NCI-H524 treated with DMSO at 0.1 percent for 48 hours (cell line): ENCODE measurements at regions not wholly inside any gene's neighbourhood (a gene's known extent, or its start where the extent isn't known, plus 50 kb on each side); places are given as distances from the start of the nearest gene placed in this dataset.

ENCODE experiments used
- DNase-seq: peaks from one replicate; lab custom pipeline; 2025; lab: John Stamatoyannopoulos, UW

- no peak for DNase-seq
Measured at GRCh38 chr6:126747728-126748540, 370.5 kb upstream of the RSPO3 start.

DNA sequence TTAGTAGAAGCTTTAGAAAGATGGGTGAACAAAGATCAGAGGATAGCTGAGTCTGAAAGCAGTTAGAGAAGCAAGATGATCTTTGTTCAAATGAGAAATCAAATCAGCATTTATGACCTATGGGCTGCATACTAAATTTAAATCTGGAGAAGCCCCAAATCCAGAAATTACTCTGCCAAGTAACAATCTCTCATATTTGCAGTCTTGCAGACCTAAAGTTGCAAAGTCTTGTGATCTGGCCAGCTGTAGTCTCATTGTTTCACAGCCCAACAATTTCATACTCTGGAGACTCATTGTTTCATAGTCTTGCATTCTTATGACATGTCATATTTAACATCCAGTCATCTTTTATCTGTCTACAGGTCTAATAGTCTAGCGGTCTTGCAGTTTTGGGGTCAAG lies 364.9 kb upstream of the RSPO3 start:
- DNase-seq = no peak

DNA sequence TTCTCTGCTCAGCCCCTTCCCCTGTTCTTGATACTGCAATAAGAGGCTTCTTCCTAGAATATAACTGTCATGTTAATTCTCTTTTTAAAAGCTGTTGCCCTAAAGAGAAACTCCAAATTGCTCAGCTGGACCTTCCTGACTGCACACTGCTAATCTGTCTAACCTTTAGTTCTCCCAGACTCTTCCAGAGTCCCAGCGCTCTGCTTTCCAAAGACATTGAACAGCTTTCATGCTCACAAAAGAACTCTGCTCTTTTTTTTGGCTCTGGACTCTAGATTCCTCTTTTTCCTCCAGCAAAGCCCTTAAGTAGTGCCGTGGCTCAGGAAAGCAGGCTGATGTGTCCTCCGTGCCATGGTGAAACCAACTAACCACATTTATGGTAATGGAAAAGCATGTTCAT lies 356.6 kb upstream of the RSPO3 start:
- no peak for DNase-seq

DNA sequence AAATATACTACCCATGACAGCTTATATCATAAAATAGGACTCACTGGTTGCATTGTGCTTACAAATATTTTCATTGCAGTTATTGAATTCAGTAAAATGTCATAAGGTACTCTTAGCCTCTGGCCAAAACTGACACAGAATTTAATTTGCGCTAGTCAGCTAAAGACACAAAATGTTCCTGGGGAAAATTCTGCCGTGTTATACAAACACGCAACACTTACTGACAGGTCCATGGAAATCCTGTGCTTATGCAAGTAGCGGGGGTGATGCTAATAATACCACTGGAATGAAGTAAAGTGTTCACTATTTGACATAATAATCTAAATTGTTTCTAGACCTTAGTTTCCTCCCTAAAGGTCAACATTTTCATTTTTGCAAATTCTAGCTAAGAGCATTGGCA lies 354.4 kb upstream of the RSPO3 start:
- DNase-seq = no peak

DNA sequence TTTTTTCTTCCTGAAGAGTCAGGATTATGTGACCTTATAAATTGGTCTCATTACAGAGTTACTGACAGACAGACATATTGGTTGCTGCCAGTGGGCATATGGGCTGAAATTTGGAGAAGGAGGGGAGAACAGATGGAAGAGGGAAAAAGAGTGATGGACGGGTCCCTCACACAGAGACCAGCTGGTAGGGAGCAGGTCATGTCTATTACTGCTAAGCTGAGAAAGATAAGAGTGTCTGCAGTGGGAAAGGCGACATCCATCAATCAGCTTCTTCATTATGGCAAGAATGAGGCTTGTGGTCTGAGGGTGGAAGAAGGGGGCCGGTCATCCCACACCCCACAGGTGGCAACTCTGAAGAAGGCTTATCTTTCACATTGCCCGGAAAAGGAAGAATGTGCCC lies 353.8 kb upstream of the RSPO3 start:
- peak; percentile 97 for DNase-seq

DNA sequence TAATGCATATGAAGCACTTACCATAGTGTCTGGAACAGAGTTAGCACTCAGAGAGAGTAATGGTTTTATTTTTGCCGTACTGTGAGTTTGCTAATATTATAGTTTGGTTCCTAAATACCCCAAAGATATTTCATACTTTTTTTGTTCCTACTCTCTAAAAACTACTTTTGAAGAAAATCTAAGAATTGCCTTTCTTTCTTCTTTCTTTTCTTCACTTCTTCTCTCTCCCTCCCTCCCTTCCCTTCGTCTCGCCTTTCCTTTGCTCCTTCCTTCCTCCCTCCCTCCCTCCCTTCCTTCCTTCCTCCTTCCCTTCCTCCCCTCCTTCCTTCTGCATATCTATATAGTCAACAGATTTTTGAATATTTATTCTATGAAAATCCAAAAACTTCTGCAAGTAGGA lies 351.7 kb upstream of the RSPO3 start:
- DNase-seq = no peak

- no peak for DNase-seq
Measured at GRCh38 chr6:126767711-126768110, 350.8 kb upstream of the RSPO3 start.

- no peak for DNase-seq
Measured at GRCh38 chr6:126770176-126770575, 348.3 kb upstream of the RSPO3 start.

- DNase-seq = no peak
Measured at GRCh38 chr6:126773112-126773805, 345.2 kb upstream of the RSPO3 start.

GRCh38 chr6:126779331-126779730 lies 339.1 kb upstream of the RSPO3 start:
- DNase-seq = no peak

- DNase-seq = no peak
Measured at GRCh38 chr6:126781582-126781981, 336.9 kb upstream of the RSPO3 start.

GRCh38 chr6:126784161-126784790 lies 334.2 kb upstream of the RSPO3 start:
- no peak for DNase-seq

GRCh38 chr6:126786262-126786661 lies 332.2 kb upstream of the RSPO3 start:
- DNase-seq = no peak

DNA sequence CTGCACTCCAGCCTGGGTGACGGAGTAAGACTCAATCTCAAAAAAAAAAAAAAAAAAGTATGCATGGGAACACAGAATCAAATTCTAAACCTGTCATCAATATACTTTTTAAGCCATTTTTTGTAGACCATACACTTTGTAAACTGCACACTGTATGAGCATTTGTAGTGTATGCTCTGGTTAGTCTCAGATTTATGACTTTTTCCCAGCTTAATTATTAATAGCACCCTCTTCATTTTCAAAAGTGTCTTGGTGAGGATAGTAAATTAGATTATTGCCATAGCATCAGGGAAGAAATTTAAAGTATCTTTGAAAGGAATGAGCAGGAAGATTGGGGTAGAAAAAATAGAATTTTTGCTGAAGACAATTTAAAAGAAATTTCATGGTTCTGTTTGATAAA lies 330.8 kb upstream of the RSPO3 start:
- no peak for DNase-seq

- no peak for DNase-seq
Measured at GRCh38 chr6:126788861-126789365, 329.6 kb upstream of the RSPO3 start.

GRCh38 chr6:126792340-126793085 lies 326.0 kb upstream of the RSPO3 start:
- no peak for DNase-seq

GRCh38 chr6:126795161-126795560 lies 323.3 kb upstream of the RSPO3 start:
- no peak for DNase-seq

GRCh38 chr6:126797981-126798380 lies 320.5 kb upstream of the RSPO3 start:
- DNase-seq = no peak

DNA sequence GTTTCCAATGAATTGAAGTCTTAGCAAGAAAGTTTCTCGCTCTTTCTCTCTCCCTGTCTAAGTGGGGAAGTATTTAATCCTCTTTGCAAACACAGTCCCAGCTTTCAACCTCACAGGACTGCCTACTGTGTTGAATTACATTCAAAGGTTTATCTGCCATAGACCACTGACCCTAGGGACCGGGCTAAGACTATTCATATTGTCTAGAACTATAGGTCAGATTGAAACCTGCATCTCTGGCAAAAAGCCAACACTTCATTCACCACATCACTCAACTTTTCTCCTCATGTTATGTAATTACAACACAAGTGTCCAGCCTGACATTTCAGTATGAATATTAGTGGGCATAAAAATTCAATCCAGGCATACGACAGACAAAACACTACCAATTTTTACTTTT lies 314.7 kb upstream of the RSPO3 start:
- DNase-seq = no peak

GRCh38 chr6:126804332-126805064 lies 314.0 kb upstream of the RSPO3 start:
- no peak for DNase-seq

- DNase-seq = no peak
Measured at GRCh38 chr6:126805861-126806260, 312.6 kb upstream of the RSPO3 start.

DNA sequence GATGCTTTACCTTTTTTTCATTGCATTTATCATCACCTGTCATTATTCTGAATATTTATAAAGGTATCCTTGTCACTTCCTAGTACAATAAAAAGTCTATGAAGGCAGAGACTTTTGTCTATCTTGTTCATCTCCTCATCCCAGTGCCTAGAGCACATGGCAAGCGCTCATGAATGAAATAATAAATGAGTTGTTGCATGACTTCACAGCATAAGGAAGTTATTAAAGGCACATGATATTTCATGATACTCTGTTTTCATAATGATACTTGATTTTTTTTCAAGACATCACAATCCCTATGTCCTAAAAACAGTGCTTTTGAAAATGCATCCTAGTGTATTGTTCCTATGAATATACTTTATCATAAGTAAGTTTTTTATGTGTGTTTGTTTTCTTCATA lies 310.6 kb upstream of the RSPO3 start:
- no peak for DNase-seq
